Endothelial cell (in vitro differentiated cells): ENCODE measurements at regions not wholly inside any gene's neighbourhood (a gene's known extent, or its start where the extent isn't known, plus 50 kb on each side); places are given as distances from the start of the nearest gene placed in this dataset.

ENCODE experiments used
- DNase-seq: peaks from one replicate; pipeline ENCODE4 v3.0.0; 2021; ENCODE audit warnings: low spot score
- H3K27ac Mint-ChIP-seq: one replicate; pipeline ENCODE4 v1.8.0; 2021; ENCODE audit warnings: mixed read lengths, inconsistent platforms; ENCODE audit not compliant: unreplicated experiment
- H3K27me3 Mint-ChIP-seq: one replicate; pipeline ENCODE4 v1.8.0; 2021; ENCODE audit warnings: mild to moderate bottlenecking, moderate library complexity, mixed read lengths, inconsistent platforms; ENCODE audit not compliant: unreplicated experiment
- H3K36me3 Mint-ChIP-seq: one replicate; pipeline ENCODE4 v1.8.0; 2021; ENCODE audit warnings: mild to moderate bottlenecking, low read depth, mixed read lengths, inconsistent platforms; ENCODE audit not compliant: unreplicated experiment
- H3K4me1 Mint-ChIP-seq: one replicate; pipeline ENCODE4 v1.8.0; 2021; ENCODE audit warnings: mild to moderate bottlenecking, mixed read lengths, inconsistent platforms; ENCODE audit not compliant: unreplicated experiment
- H3K4me3 Mint-ChIP-seq: one replicate; pipeline ENCODE4 v1.8.0; 2021; ENCODE audit warnings: mild to moderate bottlenecking, mixed read lengths, inconsistent platforms; ENCODE audit not compliant: unreplicated experiment
- H3K9me3 Mint-ChIP-seq: one replicate; pipeline ENCODE4 v1.8.0; 2021; ENCODE audit warnings: mixed read lengths, inconsistent platforms; ENCODE audit not compliant: unreplicated experiment
- TF ChIP-seq, protein P1 (sequence below): fragments of 200-600 bp; sonication (generic); IDR thresholded peaks from one replicate; pipeline ENCODE4 v1.5.0; 2021; ENCODE audit warnings: antibody characterized with exemption; ENCODE audit not compliant: unreplicated experiment

DNA sequence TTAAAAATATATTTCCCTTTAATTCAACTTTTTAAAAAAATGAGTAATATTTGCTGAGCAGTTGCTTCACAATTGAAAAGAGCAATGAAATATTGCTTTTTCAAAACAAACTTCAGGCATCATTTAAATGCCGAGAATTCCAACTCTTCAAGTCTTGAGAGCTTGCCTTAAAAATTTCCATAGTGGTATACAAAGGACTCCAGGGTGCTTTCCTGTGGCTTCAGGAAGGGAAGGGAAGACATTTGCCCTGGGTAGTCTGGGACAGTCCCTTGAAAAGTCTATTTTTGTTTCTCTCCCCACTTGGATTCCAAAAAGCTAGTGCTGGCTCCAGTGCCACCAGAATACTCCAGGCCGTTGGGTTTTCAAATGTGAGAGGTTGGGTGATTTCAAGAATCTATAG, 71.7 kb downstream of the HYCC1 start:
- H3K27me3 Mint-ChIP-seq, result no peaks in the 10 kb centered on the region
- H3K4me1 Mint-ChIP-seq, result peaks cover 15% of the 10 kb centered on the region
- no peak for DNase-seq
- no peaks in the 10 kb centered on the region for H3K9me3 Mint-ChIP-seq
- TF ChIP-seq, protein P1, sequence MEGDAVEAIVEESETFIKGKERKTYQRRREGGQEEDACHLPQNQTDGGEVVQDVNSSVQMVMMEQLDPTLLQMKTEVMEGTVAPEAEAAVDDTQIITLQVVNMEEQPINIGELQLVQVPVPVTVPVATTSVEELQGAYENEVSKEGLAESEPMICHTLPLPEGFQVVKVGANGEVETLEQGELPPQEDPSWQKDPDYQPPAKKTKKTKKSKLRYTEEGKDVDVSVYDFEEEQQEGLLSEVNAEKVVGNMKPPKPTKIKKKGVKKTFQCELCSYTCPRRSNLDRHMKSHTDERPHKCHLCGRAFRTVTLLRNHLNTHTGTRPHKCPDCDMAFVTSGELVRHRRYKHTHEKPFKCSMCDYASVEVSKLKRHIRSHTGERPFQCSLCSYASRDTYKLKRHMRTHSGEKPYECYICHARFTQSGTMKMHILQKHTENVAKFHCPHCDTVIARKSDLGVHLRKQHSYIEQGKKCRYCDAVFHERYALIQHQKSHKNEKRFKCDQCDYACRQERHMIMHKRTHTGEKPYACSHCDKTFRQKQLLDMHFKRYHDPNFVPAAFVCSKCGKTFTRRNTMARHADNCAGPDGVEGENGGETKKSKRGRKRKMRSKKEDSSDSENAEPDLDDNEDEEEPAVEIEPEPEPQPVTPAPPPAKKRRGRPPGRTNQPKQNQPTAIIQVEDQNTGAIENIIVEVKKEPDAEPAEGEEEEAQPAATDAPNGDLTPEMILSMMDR, result no peak
- H3K4me3 Mint-ChIP-seq, result no peak overlapping the region
- H3K36me3 Mint-ChIP-seq, result no peaks in the 10 kb centered on the region
- H3K27ac Mint-ChIP-seq, result peak overlapping the region; percentile 25

GRCh38 chr7:22939842-22940241, 74.1 kb downstream of the HYCC1 start:
- Mint-ChIP-seq H3K27me3 (no peaks in the 10 kb centered on the region), H3K36me3 (no peaks in the 10 kb centered on the region), H3K4me3 (no peak overlapping the region), H3K4me1 (peaks cover 29% of the 10 kb centered on the region), H3K27ac (no peak overlapping the region), H3K9me3 (no peaks in the 10 kb centered on the region)
- TF ChIP-seq, protein P1, result no peak
- no peak for DNase-seq

DNA sequence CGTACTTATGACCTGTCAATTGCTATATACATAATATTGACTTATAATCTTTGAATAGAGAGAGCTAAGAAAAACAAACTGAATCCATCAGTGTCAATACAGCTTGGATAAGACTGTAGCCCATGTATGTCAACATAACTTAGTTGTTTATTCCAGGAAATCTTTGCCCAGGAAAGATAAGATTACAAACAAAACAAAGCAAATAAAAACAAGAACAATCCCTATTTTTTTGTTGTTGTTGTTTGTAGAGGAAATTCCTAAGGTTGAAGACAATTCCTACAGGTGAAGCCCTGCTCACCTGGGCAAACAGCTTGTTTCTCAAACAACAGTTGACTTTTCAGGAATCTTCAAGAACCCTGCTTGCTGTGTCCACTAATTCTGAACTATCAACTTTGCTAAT, 76.0 kb downstream of the HYCC1 start:
- DNase-seq, result no peak
- H3K9me3 Mint-ChIP-seq, result no peaks in the 10 kb centered on the region
- TF ChIP-seq, protein P1, result no peak
- no peaks in the 10 kb centered on the region for H3K36me3 Mint-ChIP-seq
- H3K4me1 Mint-ChIP-seq, result peaks cover 33% of the 10 kb centered on the region
- H3K27me3 Mint-ChIP-seq, result peaks cover 1% of the 10 kb centered on the region
- H3K4me3 Mint-ChIP-seq, result no peak overlapping the region
- H3K27ac Mint-ChIP-seq, result no peak overlapping the region

- Mint-ChIP-seq H3K9me3 (no peaks in the 10 kb centered on the region), H3K36me3 (no peaks in the 10 kb centered on the region), H3K27me3 (peaks cover 1% of the 10 kb centered on the region), H3K27ac (no peak overlapping the region), H3K4me3 (no peak overlapping the region), H3K4me1 (peaks cover 30% of the 10 kb centered on the region)
- TF ChIP-seq, protein P1, result no peak
- no peak for DNase-seq
These were observed 77.7 kb downstream of the HYCC1 start for GRCh38 chr7:22936246-22936645.

DNA sequence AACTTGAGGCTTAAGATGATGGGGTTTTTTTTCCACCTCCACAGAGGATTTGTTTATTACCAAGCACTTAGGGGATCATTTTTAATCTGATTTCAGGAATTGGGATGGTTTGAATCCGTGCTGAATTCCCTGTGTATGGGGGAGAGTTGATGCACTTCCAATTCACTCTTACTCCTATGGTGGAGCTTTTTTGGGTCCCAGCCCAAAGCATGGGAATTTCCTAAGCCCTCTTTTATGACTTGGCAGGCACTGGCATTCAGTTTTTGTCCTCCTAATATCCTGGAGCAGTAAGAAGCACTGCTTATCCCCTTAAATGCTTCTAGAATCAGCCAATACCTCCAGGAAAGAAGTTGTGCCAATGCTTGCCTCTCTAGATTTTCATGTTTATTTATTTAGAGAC, 78.7 kb downstream of the HYCC1 start:
- H3K27ac Mint-ChIP-seq, result no peak overlapping the region
- peaks cover 30% of the 10 kb centered on the region for H3K4me1 Mint-ChIP-seq
- H3K9me3 Mint-ChIP-seq, result no peaks in the 10 kb centered on the region
- H3K36me3 Mint-ChIP-seq, result peaks cover 4% of the 10 kb centered on the region
- DNase-seq, result no peak
- TF ChIP-seq, protein P1, result no peak
- no peak overlapping the region for H3K4me3 Mint-ChIP-seq
- peaks cover 1% of the 10 kb centered on the region for H3K27me3 Mint-ChIP-seq
